H1 (cell line): ENCODE measurements at regions not wholly inside any gene's neighbourhood (a gene's known extent, or its start where the extent isn't known, plus 50 kb on each side); places are given as distances from the start of the nearest gene placed in this dataset.

Experiments used
- ATF3 ChIP-seq: IDR thresholded peaks from 2 replicates; pipeline ENCODE4 v1.6.1; 2011; ENCODE audit warnings: low read depth, mild to moderate bottlenecking, low read length; ENCODE audit not compliant: insufficient read depth
- CREB1 ChIP-seq: IDR thresholded peaks from 2 replicates; pipeline ENCODE4 v1.6.1; 2012; ENCODE audit warnings: inconsistent platforms
- CTCF ChIP-seq, 3 experiments: IDR thresholded peaks; 1 replicate in 2 of 3; 2 replicates in 1 of 3; pipeline versions ENCODE4 v1.5.1 to v1.6.1; 2011; ENCODE audit warnings: low read length in 3 of 3, mild to moderate bottlenecking in 3 of 3, inconsistent platforms in 2 of 3, low read depth in 1 of 3, moderate library complexity in 1 of 3; ENCODE audit not compliant: insufficient read depth in 1 of 3; ENCODE audit errors: control extremely low read depth in 1 of 3
- SP1 ChIP-seq: IDR thresholded peaks from 2 replicates; pipeline ENCODE4 v1.6.1; 2011; ENCODE audit warnings: low read depth, low read length
- ZNF274 ChIP-seq: IDR thresholded peaks from 2 replicates; pipeline ENCODE4 v1.7.0; 2012; ENCODE audit warnings: low read length, borderline replicate concordance; ENCODE audit errors: extremely low read depth

GRCh38 chr9:108547411-108548135 lies 308.2 kb downstream of the ACTL7B start (continued):
- TF ChIP-seq CTCF (IDR thresholded peaks at IDR 0.05; ENCODE audit: control extremely low read depth in 1 of 3, insufficient read depth in 1 of 3, low read depth in 1 of 3, low read length in 3 of 3) (no peak), CREB1 (no peak), ATF3 (no peak), ZNF274 (no peak), SP1 (no peak)
